RWPE1 (cell line): ENCODE measurements at regions not wholly inside any gene's neighbourhood (a gene's known extent, or its start where the extent isn't known, plus 50 kb on each side); places are given as distances from the start of the nearest gene placed in this dataset.

Experiments
- CTCF ChIA-PET: fragments of 350-600 bp; sonication (Branson Sonifier 250); formaldehyde crosslinking; extraction: SDS; loops from one replicate; lab custom pipeline; 2021; lab: Yijun Ruan, JAX
- POLR2A ChIA-PET: fragments of 400-600 bp; formaldehyde crosslinking; extraction: SDS; loops from one replicate; lab custom pipeline; 2020; ENCODE audit warnings: antibody characterized with exemption; ENCODE audit not compliant: low non-redundant PET; lab: Yijun Ruan, JAX
- DNase-seq: peaks from one replicate; pipeline ENCODE4 v3.0.0; 2012; ENCODE audit warnings: low spot score
- H3K27ac ChIP-seq: fragments of 450-650 bp; 2 replicates; pipeline ENCODE4 v1.5.1; 2017
- CTCF ChIP-seq: fragments of 450-650 bp; conservative IDR thresholded peaks from 2 replicates; pipeline ENCODE4 v1.5.1; 2017; ENCODE audit warnings: low read depth, mild to moderate bottlenecking

DNA sequence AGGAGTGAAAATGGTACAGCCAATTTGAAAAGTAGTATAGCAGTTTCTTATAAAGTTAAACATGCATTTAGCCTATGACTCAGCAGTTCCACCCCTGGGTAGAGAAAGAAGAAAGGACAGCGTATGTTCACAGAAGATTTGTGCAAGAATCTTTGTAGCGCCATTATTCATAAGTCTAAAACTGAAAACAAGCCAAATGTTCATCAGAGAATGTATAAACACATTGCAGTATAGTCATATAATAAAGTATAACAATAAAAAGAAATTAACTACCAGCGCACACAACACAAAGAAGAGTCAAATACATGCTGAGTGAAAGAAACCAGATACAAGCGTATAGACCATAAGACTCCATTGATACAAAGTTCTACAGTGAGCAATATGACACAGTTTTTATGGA, 294.0 kb downstream of the SAMD5 start:
- no peak for TF ChIP-seq CTCF
- CTCF ChIA-PET, result no interaction called here
- POLR2A ChIA-PET, result no interaction called here
- no peak for DNase-seq
- no peak overlapping the region for H3K27ac ChIP-seq

DNA sequence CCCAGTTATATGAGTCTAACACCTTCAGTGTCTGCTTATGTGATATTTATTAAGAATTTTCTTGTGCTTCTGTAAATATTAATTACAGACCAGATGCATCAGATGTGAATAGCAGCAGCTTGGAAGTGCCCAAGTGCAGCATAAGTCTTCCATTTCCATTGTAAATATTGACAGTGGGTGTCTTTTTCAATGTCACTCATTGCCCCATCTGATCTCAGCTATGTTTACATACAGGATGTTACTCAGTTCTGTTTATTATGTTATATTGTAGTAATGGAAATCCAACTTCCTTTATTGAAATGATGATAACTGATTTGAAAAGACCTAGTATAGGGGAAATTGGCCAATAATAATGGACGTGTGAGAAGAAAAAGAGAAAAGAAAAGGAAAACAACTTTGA, 296.7 kb downstream of the SAMD5 start:
- CTCF ChIA-PET, result no interaction called here

DNA sequence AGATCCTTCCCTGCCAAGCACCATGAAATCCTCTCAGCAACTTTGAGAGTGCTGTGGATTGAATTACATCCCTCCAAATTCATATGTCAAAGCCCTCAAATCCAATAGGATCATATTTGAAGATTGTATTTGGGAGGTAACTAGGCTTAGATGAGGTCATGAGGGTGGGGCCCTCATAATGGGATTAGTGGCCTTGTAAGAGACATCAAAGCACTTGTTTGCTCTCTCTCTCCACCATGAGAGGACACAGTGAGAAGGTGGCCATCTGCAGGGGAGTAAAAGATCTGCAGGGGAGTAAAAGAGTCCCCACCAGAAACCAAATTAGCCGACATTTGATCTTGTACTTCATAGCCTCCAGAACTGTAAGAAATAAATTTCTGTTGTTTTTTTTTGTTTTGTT, 298.2 kb downstream of the SAMD5 start:
- no peak for TF ChIP-seq CTCF
- ChIA-PET POLR2A (no interaction called here), CTCF (no interaction called here)
- no peak overlapping the region for H3K27ac ChIP-seq
- no peak for DNase-seq

More for the DNA sequence above, 296.7 kb downstream of the SAMD5 start:
- POLR2A ChIA-PET, result no interaction called here
- no peak overlapping the region for H3K27ac ChIP-seq
- no peak for TF ChIP-seq CTCF
- DNase-seq, result no peak

GRCh38 chr6:147808640-147809039, 300.1 kb downstream of the SAMD5 start:
- no peak for DNase-seq
- H3K27ac ChIP-seq, result no peak overlapping the region
- ChIA-PET CTCF (no interaction called here), POLR2A (no interaction called here)
- TF ChIP-seq CTCF, result no peak

DNA sequence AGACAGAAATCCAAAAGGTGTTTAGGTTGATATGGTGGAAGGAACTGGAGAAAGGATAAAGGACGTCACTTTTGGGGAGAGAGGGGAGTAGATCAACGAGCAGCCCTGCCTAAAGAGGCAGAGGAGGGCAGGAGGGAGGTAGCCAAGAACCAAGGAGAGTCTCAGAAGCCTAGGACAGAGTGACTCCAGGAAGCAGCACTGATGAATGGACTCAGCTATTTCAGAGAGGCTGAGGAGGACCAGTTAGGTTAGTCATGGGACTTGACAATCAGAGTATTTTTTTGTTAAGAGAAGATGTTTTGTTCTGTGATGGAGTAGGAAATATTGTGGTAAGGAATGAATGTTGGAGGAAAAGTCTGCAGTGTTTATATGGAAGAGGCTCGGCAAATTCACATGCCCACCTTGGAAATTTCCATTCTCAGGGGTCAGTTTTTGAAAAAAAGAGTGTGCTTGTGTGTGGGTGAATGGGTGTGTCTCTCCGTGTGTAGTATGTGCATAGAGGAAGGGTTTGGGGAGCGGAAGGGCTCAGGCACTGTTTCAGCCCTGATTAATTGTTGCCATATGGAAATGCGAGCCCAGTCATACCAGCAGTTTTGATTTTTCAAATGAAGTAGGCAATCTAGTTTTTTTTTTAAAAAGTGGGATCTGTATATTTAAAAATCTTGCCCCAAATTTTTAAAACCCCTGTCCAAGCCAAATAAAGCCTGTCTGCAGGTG, 303.6 kb downstream of the SAMD5 start:
- CTCF ChIA-PET, result no interaction called here

GRCh38 chr6:147817042-147817689, 308.7 kb downstream of the SAMD5 start:
- ChIA-PET POLR2A (no interaction called here), CTCF (no interaction called here)
- TF ChIP-seq CTCF, result no peak
- H3K27ac ChIP-seq, result no peak overlapping the region
- DNase-seq, result no peak

More for the DNA sequence above, 303.6 kb downstream of the SAMD5 start:
- no peak for TF ChIP-seq CTCF
- DNase-seq, result no peak
- H3K27ac ChIP-seq, result no peak overlapping the region
- POLR2A ChIA-PET, result no interaction called here
